GM12878 (cell line): ENCODE measurements at regions not wholly inside any gene's neighbourhood (a gene's known extent, or its start where the extent isn't known, plus 50 kb on each side); places are given as distances from the start of the nearest gene placed in this dataset.
"Not testable (repeated sequence)": the region's sequence is repeated elsewhere in the genome, so short reads cannot be mapped to it uniquely, and the experiment has no call there.

ENCODE experiments used
- ATAC-seq: fragments of 200-7000 bp; cut with Tn5 transposase; 3 replicates; pipeline ENCODE4 v1.9.1; 2020; ENCODE audit warnings: mild to moderate bottlenecking, moderate library complexity
- BruUV-seq: library from RNA; stranded (reverse); fragments of 400-500 nt; replicated peaks from 2 replicates; lab custom pipeline; 2021; lab: Mats Ljungman, UMichigan
- CTCF ChIA-PET: fragments of 300-600 bp; sonication (Branson Sonifier 250); formaldehyde crosslinking; extraction: SDS; loops from one replicate; lab custom pipeline; 2021; ENCODE audit warnings: inconsistent platforms; lab: Yijun Ruan, JAX
- POLR2A ChIA-PET: fragments of 350-600 bp; formaldehyde crosslinking; extraction: SDS; loops from one replicate; lab custom pipeline; 2021; ENCODE audit warnings: inconsistent platforms; lab: Charles Lee
- RAD21 ChIA-PET: fragments of 300-600 bp; sonication (Branson Sonifier 250); formaldehyde crosslinking; loops from one replicate; lab custom pipeline; 2023; ENCODE audit warnings: antibody characterized with exemption; ENCODE audit not compliant: unreplicated experiment; lab: Charles Lee
- SMC1A ChIA-PET: fragments of 300-600 bp; sonication (Branson Sonifier 250); formaldehyde crosslinking; loops from one replicate; lab custom pipeline; 2023; ENCODE audit not compliant: unreplicated experiment, uncharacterized antibody; lab: Charles Lee
- DNase-seq: peaks from one replicate; pipeline ENCODE4 v3.0.0-alpha.2; 2011; ENCODE audit warnings: low read depth, low spot score
- FAIRE-seq: peaks from 3 replicates; lab custom pipeline; 2011; peaks lifted over from hg19 to GRCh38; lab: Jason Lieb, UNC
- H2AFZ ChIP-seq: 2 replicates; pipeline ENCODE4 v1.6.0; 2011; ENCODE audit warnings: low read depth, low read length, control low read depth; ENCODE audit not compliant: control insufficient read depth
- H3K27ac ChIP-seq: 2 replicates; pipeline ENCODE4 v1.5.1; 2011; ENCODE audit warnings: control low read depth; ENCODE audit not compliant: control insufficient read depth, insufficient read depth
- H3K27me3 ChIP-seq, 2 experiments: replicated peaks in 1 of 2; 2 replicates each; pipeline versions ENCODE4 v1.6.0 to v1.6.1; 2011; ENCODE audit warnings: low read length in 1 of 2; ENCODE audit not compliant: control insufficient read depth in 2 of 2, insufficient read depth in 2 of 2
- H3K36me3 ChIP-seq, 2 experiments: 2 replicates each; pipeline ENCODE4 v1.5.1; 2011; ENCODE audit warnings: low read length in 1 of 2; ENCODE audit not compliant: control insufficient read depth in 2 of 2, insufficient read depth in 2 of 2
- H3K4me1 ChIP-seq: 2 replicates; pipeline ENCODE4 v1.6.1; 2011; ENCODE audit warnings: mild to moderate bottlenecking, low read length, moderate library complexity, mixed read lengths; ENCODE audit not compliant: control insufficient read depth, insufficient read depth
- H3K4me2 ChIP-seq: 2 replicates; pipeline ENCODE4 v1.6.0; 2011; ENCODE audit warnings: control low read depth; ENCODE audit not compliant: control insufficient read depth, insufficient read depth
- H3K4me3 ChIP-seq: fragments of 200-600 bp; sonication (generic); 2 replicates; pipeline ENCODE4 v1.5.1; 2016
- H3K79me2 ChIP-seq: 2 replicates; pipeline ENCODE4 v1.6.0; 2011; ENCODE audit warnings: low read length; ENCODE audit not compliant: control insufficient read depth, insufficient read depth
- H3K9ac ChIP-seq: 2 replicates; pipeline ENCODE4 v1.8.0; 2011; ENCODE audit warnings: low read length, control low read depth, mixed read lengths; ENCODE audit not compliant: control insufficient read depth, insufficient read depth
- H3K9me3 ChIP-seq: replicated peaks from 3 replicates; pipeline ENCODE4 v1.5.1; 2011; ENCODE audit warnings: mild to moderate bottlenecking, low read length; ENCODE audit not compliant: control insufficient read depth, insufficient read depth
- H4K20me1 ChIP-seq: 2 replicates; pipeline ENCODE4 v1.6.0; 2011; ENCODE audit not compliant: control insufficient read depth, insufficient read depth
- ATF3 ChIP-seq: IDR thresholded peaks from 2 replicates; pipeline ENCODE4 v1.6.1; 2011; ENCODE audit warnings: low read depth, mild to moderate bottlenecking, low read length, moderate library complexity, borderline replicate concordance; ENCODE audit errors: extremely low read depth
- CHD1 ChIP-seq: IDR thresholded peaks from 2 replicates; pipeline ENCODE4 v1.6.1; 2012; ENCODE audit warnings: low read depth, low read length, improper control_type of control experiment
- HDAC6 ChIP-seq: fragments of 200-600 bp; sonication (generic); IDR thresholded peaks from one replicate; pipeline ENCODE4 v1.8.0; 2017; ENCODE audit warnings: antibody characterized with exemption; ENCODE audit not compliant: unreplicated experiment
- PKNOX1 ChIP-seq: fragments of 450-650 bp; IDR thresholded peaks from 2 replicates; pipeline ENCODE4 v1.6.1; 2016; ENCODE audit warnings: mild to moderate bottlenecking
- RFX5 ChIP-seq: IDR thresholded peaks from 2 replicates; pipeline ENCODE4 v1.6.1; 2011; ENCODE audit warnings: low read depth, low read length, improper control_type of control experiment
- SMARCA5 ChIP-seq: fragments of 450-650 bp; IDR thresholded peaks from 2 replicates; pipeline ENCODE4 v1.6.1; 2017; ENCODE audit warnings: mild to moderate bottlenecking
- SUZ12 ChIP-seq: fragments of 200-600 bp; sonication (generic); IDR thresholded peaks from one replicate; pipeline ENCODE4 v1.6.1; 2018; ENCODE audit warnings: antibody characterized with exemption, mild to moderate bottlenecking; ENCODE audit not compliant: unreplicated experiment
- TAF1 ChIP-seq: IDR thresholded peaks from 2 replicates; pipeline ENCODE4 v1.6.1; 2011; ENCODE audit warnings: mild to moderate bottlenecking, low read depth, low read length, borderline replicate concordance
- ZNF217 ChIP-seq: fragments of 450-650 bp; IDR thresholded peaks from 2 replicates; pipeline ENCODE4 v1.6.1; 2017; ENCODE audit warnings: antibody characterized with exemption, mild to moderate bottlenecking
- WGBS: methylation state at CpG from one replicate; pipeline ENCODE4 v1.1.6; 2016; ENCODE audit warnings: low lambda C conversion rate; ENCODE audit not compliant: insufficient replicate concordance, insufficient coverage; ENCODE audit errors: missing lambda C conversion rate; 5-methylcytosine and 5-hydroxymethylcytosine counted together
- in situ Hi-C: fragments of 300-500 bp; cut with MboI; formaldehyde crosslinking; loops from 9 replicates; pipeline ENCODE4 v1.14.3; 2018; ENCODE audit warnings: mixed read lengths
- intact Hi-C: fragments of 100-400 bp; cut with micrococcal nuclease; formaldehyde crosslinking; loops from one replicate; pipeline ENCODE4 v1.14.2; 2022; ENCODE audit not compliant: unreplicated experiment

- in situ Hi-C loops: not testable (repeated sequence)
- RAD21 ChIA-PET: interaction anchor here (0.8 to 1.3 kb wide), 3 partner anchors 17 to 144 kb away, joined by 3 to 5 read pairs (median 3); partner anchors contain the start of gene PHLDA1
These were observed 91.5 kb upstream of the NAP1L1 start for GRCh38 chr12:76175946-76176345.

GRCh38 chr12:76173756-76174155 is 89.3 kb upstream of the NAP1L1 start:
- Histone ChIP-seq H3K4me1 (peaks cover 15% of the 10 kb centered on the region), H3K27ac (no peak overlapping the region), H3K36me3 (no peaks in the 10 kb centered on the region), H2AFZ (no peak overlapping the region), H4K20me1 (no peaks in the 10 kb centered on the region), H3K79me2 (no peaks in the 10 kb centered on the region), H3K4me2 (no peak overlapping the region), H3K4me3 (no peak overlapping the region), H3K9ac (no peak overlapping the region), H3K27me3 (no peaks in the 10 kb centered on the region; a peak in 1 of 4 replicates), H3K9me3 (no peaks in the 10 kb centered on the region; the same call in 2 of the 3 replicates)
- ChIA-PET SMC1A (no interaction called here), RAD21 (no interaction called here), POLR2A (no interaction called here), CTCF (no interaction called here)
- DNase-seq: no peak
- no TSS peak for BruUV-seq
- intact Hi-C loops: loop anchor here (5.0 kb wide), 2 partner anchors 91 to 174 kb away; partner anchors contain the start of genes BBS10 and NAP1L1
- WGBS: 81% methylated on average over 5 of the region's 5 CpGs
- in situ Hi-C loops: no loop called here
- no peak for FAIRE-seq
- no peak for ATAC-seq
- TF ChIP-seq SUZ12 (no peak), PKNOX1 (no peak), HDAC6 (no peak), ATF3 (no peak), TAF1 (no peak), SMARCA5 (no peak), CHD1 (no peak), ZNF217 (no peak), RFX5 (no peak)

More at GRCh38 chr12:76175946-76176345, 91.5 kb upstream of the NAP1L1 start:
- H4K20me1 ChIP-seq, H3K79me2 ChIP-seq, FAIRE-seq, H3K27ac ChIP-seq, ATAC-seq, H3K4me3 ChIP-seq, intact Hi-C loops, H2AFZ ChIP-seq, H3K36me3 ChIP-seq, DNase-seq, H3K4me2 ChIP-seq, H3K27me3 ChIP-seq, H3K9me3 ChIP-seq, POLR2A ChIA-PET, H3K9ac ChIP-seq, BruUV-seq: not testable (repeated sequence)
- peaks cover 15% of the 10 kb centered on the region for H3K4me1 ChIP-seq
- ChIA-PET CTCF (interaction anchor here (1.2 to 2.1 kb wide), 3 partner anchors 11 to 86 kb away, joined by 3 to 10 read pairs (median 4); no protein-coding TSS in a partner anchor), SMC1A (interaction anchor here (1.1 to 3.0 kb wide), 2 partner anchors 20 to 65 kb away, joined by 3 to 8 read pairs; no protein-coding TSS in a partner anchor)
- 45% methylated on average over 5 of the region's 5 CpGs for WGBS
